Nephron (organoid): ENCODE measurements at regions not wholly inside any gene's neighbourhood (a gene's known extent, or its start where the extent isn't known, plus 50 kb on each side); places are given as distances from the start of the nearest gene placed in this dataset.

Experiments used
- H3K27ac Mint-ChIP-seq, 3 experiments: 2 replicates each; pipeline ENCODE4 v1.8.0; 2020; ENCODE audit warnings: mixed read lengths in 3 of 3, mild to moderate bottlenecking in 2 of 3, moderate library complexity in 1 of 3
- H3K27me3 Mint-ChIP-seq: 2 replicates; pipeline ENCODE4 v1.8.0; 2021; ENCODE audit warnings: low read depth, mild to moderate bottlenecking, moderate library complexity, mixed read lengths
- H3K36me3 Mint-ChIP-seq: 2 replicates; pipeline ENCODE4 v1.8.0; 2020; ENCODE audit warnings: low read depth, mixed read lengths
- H3K4me1 Mint-ChIP-seq: 2 replicates; pipeline ENCODE4 v1.8.0; 2020; ENCODE audit warnings: mixed read lengths
- H3K4me3 Mint-ChIP-seq, 3 experiments: 2 replicates each; pipeline ENCODE4 v1.8.0; 2020; ENCODE audit warnings: mild to moderate bottlenecking in 3 of 3, mixed read lengths in 3 of 3, moderate library complexity in 2 of 3
- H3K9me3 Mint-ChIP-seq: 2 replicates; pipeline ENCODE4 v1.8.0; 2020; ENCODE audit warnings: mixed read lengths
- TF ChIP-seq, protein P1 (sequence below), 3 experiments: fragments of 200-600 bp; sonication (generic); IDR thresholded peaks; one replicate each; pipeline ENCODE4 v1.5.0; 2021; ENCODE audit warnings: antibody characterized with exemption in 3 of 3; ENCODE audit not compliant: unreplicated experiment in 3 of 3

DNA sequence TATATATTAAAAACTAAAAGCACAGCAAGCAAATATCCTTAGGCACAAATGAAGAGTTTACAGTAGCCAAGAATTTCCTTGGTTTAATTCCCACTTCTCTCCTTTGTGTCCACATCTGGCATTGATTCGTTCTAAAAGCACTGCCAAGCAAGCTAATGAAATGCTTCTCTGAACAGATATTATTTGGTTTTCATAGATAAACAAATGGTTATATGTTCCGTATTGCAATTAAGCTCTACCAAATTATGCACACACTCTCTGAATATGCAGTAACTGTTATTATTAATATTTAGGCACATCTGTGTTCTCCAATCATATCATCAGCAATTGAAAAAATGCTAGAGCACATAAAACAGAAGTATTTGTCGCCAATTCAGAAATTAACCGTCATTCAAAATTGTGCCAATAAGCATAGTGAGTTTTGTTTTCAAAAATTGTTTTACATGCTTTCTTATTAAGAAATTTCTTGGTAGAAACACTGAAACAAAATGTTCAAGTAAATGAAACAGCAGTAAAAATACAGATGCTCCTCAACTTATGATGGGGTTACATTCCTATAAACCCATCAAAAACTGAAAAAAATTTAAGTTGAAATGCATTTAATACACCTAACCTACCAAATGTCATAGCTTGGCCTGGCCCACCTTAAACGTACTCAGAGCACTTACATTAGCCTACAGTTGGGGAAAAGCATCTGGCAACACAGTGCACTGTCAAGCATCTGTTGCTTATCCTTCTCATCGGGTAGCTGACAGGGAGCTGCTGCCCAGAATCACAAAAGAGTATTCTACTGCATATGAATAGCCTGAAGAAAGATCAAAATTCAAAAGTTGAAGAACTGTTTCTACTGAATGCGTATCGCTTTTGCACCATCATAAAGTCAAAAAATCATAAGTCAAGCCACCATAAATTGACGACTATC, 2134.7 kb downstream of the PCDH9 start:
- Mint-ChIP-seq H3K27me3 (no peaks in the 10 kb centered on the region), H3K4me3 (no peak overlapping the region), H3K27ac (no peak overlapping the region), H3K36me3 (no peaks in the 10 kb centered on the region), H3K9me3 (peaks cover 2% of the 10 kb centered on the region), H3K4me1 (peaks cover 8% of the 10 kb centered on the region)
- TF ChIP-seq, protein P1, sequence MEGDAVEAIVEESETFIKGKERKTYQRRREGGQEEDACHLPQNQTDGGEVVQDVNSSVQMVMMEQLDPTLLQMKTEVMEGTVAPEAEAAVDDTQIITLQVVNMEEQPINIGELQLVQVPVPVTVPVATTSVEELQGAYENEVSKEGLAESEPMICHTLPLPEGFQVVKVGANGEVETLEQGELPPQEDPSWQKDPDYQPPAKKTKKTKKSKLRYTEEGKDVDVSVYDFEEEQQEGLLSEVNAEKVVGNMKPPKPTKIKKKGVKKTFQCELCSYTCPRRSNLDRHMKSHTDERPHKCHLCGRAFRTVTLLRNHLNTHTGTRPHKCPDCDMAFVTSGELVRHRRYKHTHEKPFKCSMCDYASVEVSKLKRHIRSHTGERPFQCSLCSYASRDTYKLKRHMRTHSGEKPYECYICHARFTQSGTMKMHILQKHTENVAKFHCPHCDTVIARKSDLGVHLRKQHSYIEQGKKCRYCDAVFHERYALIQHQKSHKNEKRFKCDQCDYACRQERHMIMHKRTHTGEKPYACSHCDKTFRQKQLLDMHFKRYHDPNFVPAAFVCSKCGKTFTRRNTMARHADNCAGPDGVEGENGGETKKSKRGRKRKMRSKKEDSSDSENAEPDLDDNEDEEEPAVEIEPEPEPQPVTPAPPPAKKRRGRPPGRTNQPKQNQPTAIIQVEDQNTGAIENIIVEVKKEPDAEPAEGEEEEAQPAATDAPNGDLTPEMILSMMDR (IDR thresholded peaks at IDR 0.05; ENCODE audit: unreplicated experiment in 3 of 3) = no peak

DNA sequence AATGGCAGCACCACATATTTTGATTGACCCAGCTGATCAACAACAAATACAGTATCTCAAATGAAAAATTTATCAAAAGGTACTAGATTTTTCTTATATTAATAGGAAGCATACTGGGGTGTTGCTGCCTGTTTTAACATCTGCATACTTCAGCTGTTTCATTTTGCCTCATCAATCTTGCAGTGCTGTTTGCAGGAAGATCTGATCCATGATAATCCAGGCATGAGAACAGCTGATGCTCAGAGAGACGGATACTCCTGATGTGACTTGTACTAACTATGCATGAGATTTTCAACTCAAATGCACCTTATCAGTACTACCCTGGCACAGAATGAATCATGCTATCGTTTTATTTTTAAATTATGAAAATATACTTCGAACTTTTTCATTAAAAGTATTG, 2136.8 kb downstream of the PCDH9 start:
- Mint-ChIP-seq H3K4me1 (peaks cover 11% of the 10 kb centered on the region), H3K36me3 (no peaks in the 10 kb centered on the region), H3K27ac (no peak overlapping the region), H3K27me3 (no peaks in the 10 kb centered on the region), H3K9me3 (peaks cover 2% of the 10 kb centered on the region), H3K4me3 (no peak overlapping the region)
- TF ChIP-seq, protein P1 (IDR thresholded peaks at IDR 0.05; ENCODE audit: unreplicated experiment in 3 of 3) = no peak

DNA sequence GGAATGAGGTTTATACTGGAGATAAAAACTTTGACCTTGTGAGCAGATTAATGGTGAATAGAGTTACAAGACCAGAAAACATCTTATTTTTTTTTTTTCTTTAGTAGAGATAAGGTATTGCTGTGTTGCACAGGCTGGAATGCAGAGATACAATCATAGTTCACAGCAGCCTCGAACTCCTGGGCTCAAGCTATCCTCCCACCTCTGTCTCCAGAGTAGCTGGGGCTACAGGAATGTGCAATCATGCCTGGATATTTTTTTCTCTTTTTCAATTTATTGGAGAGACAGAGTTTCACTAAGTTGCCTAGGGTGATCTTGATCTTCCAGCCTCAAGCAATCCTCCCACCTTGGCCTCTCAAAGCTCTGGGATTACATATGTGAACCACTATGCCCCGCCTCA, 2139.1 kb downstream of the PCDH9 start:
- Mint-ChIP-seq H3K27ac (no peak overlapping the region), H3K9me3 (peaks cover 2% of the 10 kb centered on the region), H3K36me3 (no peaks in the 10 kb centered on the region), H3K27me3 (no peaks in the 10 kb centered on the region), H3K4me1 (peaks cover 11% of the 10 kb centered on the region), H3K4me3 (no peak overlapping the region)
- TF ChIP-seq, protein P1 (IDR thresholded peaks at IDR 0.05; ENCODE audit: unreplicated experiment in 3 of 3) = no peak

DNA sequence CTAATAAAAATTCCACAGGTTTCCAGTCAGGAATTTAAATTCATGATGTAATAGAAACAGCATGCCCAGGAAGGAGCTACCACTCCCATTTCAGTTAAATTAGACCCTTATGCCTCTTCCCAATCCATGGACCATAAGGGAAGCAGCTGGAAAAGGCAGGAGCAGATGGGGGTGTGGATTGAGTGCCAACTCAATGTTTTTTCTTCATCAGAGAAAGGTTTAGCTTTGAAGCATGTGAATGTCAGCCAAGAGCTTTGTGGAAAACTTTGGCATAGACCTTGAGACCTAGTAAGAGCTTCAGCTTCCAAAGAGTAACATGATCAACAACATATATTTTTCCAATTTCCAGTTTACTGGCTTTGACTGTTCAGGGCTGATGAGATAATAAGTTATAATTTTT, 2139.9 kb downstream of the PCDH9 start:
- Mint-ChIP-seq H3K27ac (no peak overlapping the region), H3K36me3 (no peaks in the 10 kb centered on the region), H3K4me3 (no peak overlapping the region), H3K9me3 (peaks cover 2% of the 10 kb centered on the region), H3K4me1 (peaks cover 7% of the 10 kb centered on the region), H3K27me3 (peaks cover 5% of the 10 kb centered on the region)
- TF ChIP-seq, protein P1 (IDR thresholded peaks at IDR 0.05; ENCODE audit: unreplicated experiment in 3 of 3) = no peak

DNA sequence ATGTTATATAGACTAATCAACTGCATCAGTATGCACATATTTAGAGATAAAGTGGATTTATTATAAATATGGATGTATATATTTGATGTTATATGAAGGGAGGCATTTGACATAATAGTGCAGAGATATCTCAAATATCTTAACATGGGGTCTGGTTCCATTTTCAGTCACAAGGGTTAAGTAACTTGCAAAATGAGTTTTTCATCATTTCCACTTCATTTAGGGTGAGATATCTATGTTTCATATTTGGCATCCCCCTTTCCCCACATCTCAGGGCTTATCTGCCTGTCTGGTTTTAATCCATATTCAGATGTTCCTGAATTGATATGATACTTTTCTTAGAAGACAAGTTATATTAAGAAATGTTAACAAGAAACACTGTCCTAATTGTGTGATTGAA, 2141.2 kb downstream of the PCDH9 start:
- Mint-ChIP-seq H3K36me3 (no peaks in the 10 kb centered on the region), H3K9me3 (peaks cover 2% of the 10 kb centered on the region), H3K27ac (no peak overlapping the region), H3K4me1 (peaks cover 7% of the 10 kb centered on the region), H3K27me3 (peaks cover 5% of the 10 kb centered on the region), H3K4me3 (no peak overlapping the region)
- TF ChIP-seq, protein P1 (IDR thresholded peaks at IDR 0.05; ENCODE audit: unreplicated experiment in 3 of 3) = no peak

DNA sequence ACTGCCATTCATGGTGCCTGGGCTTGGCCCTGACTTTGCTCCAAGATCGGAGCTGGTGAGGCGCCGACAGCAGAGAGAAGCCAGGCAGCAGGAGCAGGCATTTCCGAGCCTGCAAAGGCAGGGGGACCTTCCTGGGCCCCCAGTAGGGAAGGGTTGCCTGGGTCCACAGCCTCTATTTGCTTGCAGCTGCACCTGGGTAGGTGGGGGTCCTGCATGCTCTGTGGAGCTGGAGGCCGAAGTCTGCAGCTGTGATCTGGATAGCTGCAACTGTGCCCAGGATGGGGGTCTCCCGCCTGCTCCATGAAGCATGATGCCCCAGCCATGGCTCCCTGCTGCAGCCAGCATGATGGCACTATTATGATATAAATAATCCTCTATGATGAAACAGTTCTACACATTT, 2144.2 kb downstream of the PCDH9 start:
- TF ChIP-seq, protein P1 (IDR thresholded peaks at IDR 0.05; ENCODE audit: unreplicated experiment in 3 of 3) = no peak
- no peak overlapping the region for H3K4me3 Mint-ChIP-seq
- peaks cover 7% of the 10 kb centered on the region for H3K4me1 Mint-ChIP-seq
- no peaks in the 10 kb centered on the region for H3K36me3 Mint-ChIP-seq
- H3K27me3 Mint-ChIP-seq = peaks cover 5% of the 10 kb centered on the region
- no peak overlapping the region for H3K27ac Mint-ChIP-seq
- H3K9me3 Mint-ChIP-seq = no peaks in the 10 kb centered on the region
